Skeletal muscle cell (primary cell): ENCODE measurements at regions not wholly inside any gene's neighbourhood (a gene's known extent, or its start where the extent isn't known, plus 50 kb on each side); places are given as distances from the start of the nearest gene placed in this dataset.

Experiments
- DNase-seq: peaks from one replicate; pipeline ENCODE4 v3.0.0-alpha.2; 2010; ENCODE audit warnings: low read depth
- H3K4me3 ChIP-seq: 2 replicates; pipeline ENCODE4 v1.5.1; 2011; ENCODE audit warnings: low read depth, mild to moderate bottlenecking, control low read depth, low read length, moderate library complexity

GRCh38 chr6:8760951-8761350, 325.6 kb upstream of the SLC35B3 start:
- no peak for DNase-seq
- no peak overlapping the region for H3K4me3 ChIP-seq

DNA sequence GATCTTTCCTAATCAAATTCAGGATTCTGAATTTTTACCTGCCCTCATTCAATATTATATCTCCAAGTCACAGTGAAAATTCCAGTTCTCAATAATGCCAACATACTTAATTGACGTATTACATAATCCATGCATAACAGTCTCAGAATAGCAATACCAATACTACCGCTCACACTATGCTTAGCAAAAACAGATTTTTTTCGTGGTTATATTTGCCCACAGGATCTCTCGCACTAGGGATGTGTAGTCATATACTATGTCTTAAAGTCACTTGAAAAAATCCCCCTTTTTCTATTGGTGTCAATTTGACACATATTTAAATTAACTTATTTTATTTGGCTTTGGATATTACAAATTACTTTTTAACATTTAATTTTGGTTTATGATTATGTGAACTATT, 323.1 kb upstream of the SLC35B3 start:
- H3K4me3 ChIP-seq, result no peak overlapping the region
- DNase-seq, result no peak

GRCh38 chr6:8750627-8751026, 315.3 kb upstream of the SLC35B3 start:
- H3K4me3 ChIP-seq, result no peak overlapping the region
- no peak for DNase-seq

- DNase-seq, result no peak
- H3K4me3 ChIP-seq, result no peak overlapping the region
Measured at GRCh38 chr6:8749465-8749864, 314.1 kb upstream of the SLC35B3 start.

GRCh38 chr6:8743170-8743745, 307.9 kb upstream of the SLC35B3 start:
- no peak overlapping the region for H3K4me3 ChIP-seq
- DNase-seq, result no peak

- DNase-seq, result no peak
- H3K4me3 ChIP-seq, result no peak overlapping the region
Measured at GRCh38 chr6:8739454-8739853, 304.1 kb upstream of the SLC35B3 start.

GRCh38 chr6:8738951-8739350, 303.6 kb upstream of the SLC35B3 start:
- no peak overlapping the region for H3K4me3 ChIP-seq
- no peak for DNase-seq

DNA sequence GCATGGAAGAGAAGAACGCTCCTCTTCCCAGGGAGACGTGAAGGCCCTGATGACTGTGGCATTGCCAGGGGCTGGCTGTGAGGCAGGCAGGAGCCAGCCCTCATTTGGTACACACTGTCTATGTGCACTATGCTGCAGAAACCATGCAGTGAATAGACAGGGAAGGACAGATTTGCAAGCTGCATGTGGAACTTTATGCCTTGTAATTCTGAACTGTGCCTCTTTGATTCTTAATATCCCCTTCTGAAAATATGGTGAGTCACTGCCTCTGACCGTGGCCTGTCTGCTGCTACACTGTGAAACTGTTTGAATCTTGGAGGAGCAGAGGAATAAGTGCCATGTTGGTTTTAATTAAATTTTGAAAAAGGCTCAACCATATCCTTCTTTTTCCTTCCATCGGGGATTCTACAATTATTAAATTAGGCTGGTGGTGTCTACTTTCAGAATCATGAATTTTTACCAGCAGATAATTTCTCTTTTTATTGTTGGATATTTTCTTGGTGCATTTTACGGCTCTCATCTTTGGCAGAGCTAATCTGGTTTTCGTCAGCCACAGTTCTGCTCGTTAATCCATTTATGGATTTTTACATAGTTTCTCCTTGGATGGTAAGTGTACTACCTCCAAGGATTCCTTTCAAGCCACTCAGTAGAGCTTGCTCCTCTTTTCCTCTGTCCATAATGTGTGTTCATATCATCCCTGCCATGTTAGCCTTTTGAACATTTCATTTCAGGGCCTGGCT, 301.0 kb upstream of the SLC35B3 start:
- no peak overlapping the region for H3K4me3 ChIP-seq
- DNase-seq, result no peak

- DNase-seq, result no peak
- H3K4me3 ChIP-seq, result no peak overlapping the region
Measured at GRCh38 chr6:8733879-8734278, 298.5 kb upstream of the SLC35B3 start.

DNA sequence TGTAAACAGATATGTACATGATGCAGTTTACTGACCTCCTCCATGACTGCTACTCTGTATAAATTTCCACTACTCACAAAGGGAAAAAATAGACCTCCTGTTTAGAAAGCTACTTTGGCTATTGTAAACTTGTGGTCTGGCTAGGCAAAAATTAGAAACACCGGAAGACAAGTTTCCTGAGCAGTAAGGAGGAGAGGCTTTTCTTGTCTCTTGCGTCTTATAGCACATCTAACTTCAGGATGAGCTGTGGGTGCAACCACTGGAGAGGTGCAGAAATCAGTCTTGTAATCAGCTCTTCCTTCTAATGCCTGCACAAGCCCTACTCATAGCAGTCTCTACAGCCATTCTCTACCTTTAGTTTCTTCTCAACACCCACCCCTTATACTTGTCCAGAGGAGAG, 296.5 kb upstream of the SLC35B3 start:
- H3K4me3 ChIP-seq, result no peak overlapping the region
- no peak for DNase-seq

- H3K4me3 ChIP-seq, result no peak overlapping the region
- no peak for DNase-seq
Measured at GRCh38 chr6:8710668-8711431, 275.5 kb upstream of the SLC35B3 start.

GRCh38 chr6:8707956-8708772, 272.8 kb upstream of the SLC35B3 start:
- no peak for DNase-seq
- no peak overlapping the region for H3K4me3 ChIP-seq

DNA sequence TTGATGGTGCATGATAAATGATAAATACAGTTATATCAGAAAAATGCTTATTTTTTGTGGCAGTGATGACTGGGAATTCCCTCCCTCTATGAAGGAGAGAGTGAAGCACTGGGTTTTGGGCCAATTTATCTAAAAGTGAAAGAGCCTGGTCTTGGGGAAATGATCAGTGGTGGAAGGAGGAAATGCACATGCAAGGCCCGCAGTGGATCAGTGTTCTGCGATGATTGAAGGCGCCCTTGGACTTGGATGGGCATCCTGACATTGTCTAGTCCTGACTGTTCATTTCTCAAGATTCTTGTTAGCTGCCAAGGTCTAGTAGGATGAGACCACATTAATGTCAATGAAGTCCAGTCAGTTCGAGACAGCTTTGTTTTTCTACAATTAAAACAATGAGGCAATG, 272.0 kb upstream of the SLC35B3 start:
- no peak overlapping the region for H3K4me3 ChIP-seq
- DNase-seq, result no peak

DNA sequence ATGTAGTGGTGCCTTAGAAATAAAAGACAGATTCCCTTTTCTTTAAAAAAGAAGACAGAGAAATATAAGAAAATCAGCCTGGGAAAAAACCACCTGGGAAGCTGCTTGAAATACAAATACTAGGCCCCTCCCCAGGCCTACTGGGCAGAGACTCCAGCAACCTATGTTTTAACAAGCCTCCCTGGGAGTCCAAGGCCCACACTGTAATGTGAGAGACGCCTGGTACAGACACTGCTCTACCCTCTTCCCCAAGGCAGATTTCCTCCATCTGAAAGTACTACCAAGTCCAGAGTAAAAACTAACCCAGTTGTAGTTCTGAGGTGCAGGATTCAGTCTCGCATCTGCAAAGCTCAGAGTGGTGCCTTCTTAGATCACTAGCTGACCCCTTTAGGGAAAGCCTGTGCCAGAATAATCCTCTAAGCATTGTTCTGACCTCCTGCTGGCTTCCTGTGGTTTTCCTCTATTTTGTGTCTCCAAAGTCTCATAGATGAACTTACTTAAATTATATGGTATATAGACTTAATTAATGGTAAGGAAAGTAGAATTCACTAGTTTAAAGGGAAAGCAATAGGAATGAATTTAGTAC, 270.2 kb upstream of the SLC35B3 start:
- no peak for DNase-seq
- H3K4me3 ChIP-seq, result no peak overlapping the region

GRCh38 chr6:8703059-8703458, 267.7 kb upstream of the SLC35B3 start:
- no peak for DNase-seq
- H3K4me3 ChIP-seq, result no peak overlapping the region

DNA sequence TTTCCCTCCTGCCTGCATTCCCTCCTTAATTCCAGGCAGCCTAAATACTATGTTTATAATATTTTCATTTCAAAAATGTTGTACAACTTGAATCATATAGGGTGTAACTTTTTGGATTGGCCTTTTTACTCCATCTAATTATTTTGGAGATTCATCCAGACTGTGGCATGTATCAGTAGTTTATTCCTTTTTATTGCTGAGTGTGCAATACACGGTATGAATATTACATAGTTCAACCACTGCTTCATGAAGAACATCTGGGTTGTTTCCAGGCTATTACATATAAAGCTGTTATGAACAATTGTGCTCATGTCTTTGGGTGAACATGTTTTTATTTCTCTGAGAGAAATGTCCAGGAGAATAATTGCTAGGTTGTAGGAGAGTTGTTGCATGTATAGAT, 253.5 kb upstream of the SLC35B3 start:
- no peak for DNase-seq
- H3K4me3 ChIP-seq, result no peak overlapping the region

- no peak for DNase-seq
- no peak overlapping the region for H3K4me3 ChIP-seq
Measured at GRCh38 chr6:8686077-8686476, 250.7 kb upstream of the SLC35B3 start.

- no peak overlapping the region for H3K4me3 ChIP-seq
- DNase-seq, result no peak
Measured at GRCh38 chr6:8683204-8683603, 247.9 kb upstream of the SLC35B3 start.

DNA sequence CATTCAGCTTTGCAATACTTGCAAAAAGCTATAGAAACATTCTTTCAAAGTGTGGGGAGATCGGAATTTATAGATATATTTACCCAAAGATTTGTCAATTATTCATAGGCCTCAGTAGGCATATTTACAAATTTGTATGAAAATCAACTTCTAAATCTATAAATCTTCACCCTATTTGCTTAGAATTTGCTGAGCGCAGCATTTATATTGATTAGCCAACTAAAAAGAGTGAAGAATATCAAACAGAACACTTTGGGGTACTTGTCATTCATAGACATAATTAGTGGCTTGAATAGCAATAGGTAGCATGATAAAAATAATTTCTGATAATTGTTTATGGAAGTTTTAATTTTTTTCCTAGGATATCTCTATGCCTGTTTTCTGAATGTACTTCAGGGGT, 244.5 kb upstream of the SLC35B3 start:
- no peak overlapping the region for H3K4me3 ChIP-seq
- no peak for DNase-seq

- no peak for DNase-seq
- H3K4me3 ChIP-seq, result no peak overlapping the region
Measured at GRCh38 chr6:8678466-8678865, 243.1 kb upstream of the SLC35B3 start.
